Spleen (tissue), 11 donors: ENCODE measurements at regions not wholly inside any gene's neighbourhood (a gene's known extent, or its start where the extent isn't known, plus 50 kb on each side); places are given as distances from the start of the nearest gene placed in this dataset.
"Not testable (repeated sequence)": the region's sequence is repeated elsewhere in the genome, so short reads cannot be mapped to it uniquely, and the experiment has no call there.

Source experiments
- DNase-seq: peaks from one replicate; pipeline ENCODE4 v3.0.0-alpha.2; 2020
- H3K27ac ChIP-seq, 8 donors: fragments of 200-600 bp; sonication (generic) in 7 of 8; 1 replicate in 4 of 8; 2 replicates in 4 of 8; pipeline versions ENCODE4 v1.5.0 to v1.8.0; 2016 to 2021; ENCODE audit warnings: inconsistent platforms in 4 of 8, mild to moderate bottlenecking in 4 of 8, moderate library complexity in 1 of 8
- H3K27me3 ChIP-seq, 7 donors: fragments of 200-600 bp; sonication (generic) in 6 of 7; replicated peaks in 1 of 7; 1 replicate in 4 of 7; 2 replicates in 3 of 7; pipeline versions ENCODE4 v1.5.0 to v1.8.0; 2016 to 2021; ENCODE audit warnings: inconsistent platforms in 3 of 7, mild to moderate bottlenecking in 1 of 7
- H3K36me3 ChIP-seq, 6 donors: fragments of 200-600 bp; sonication (generic) in 5 of 6; 1 replicate in 4 of 6; 2 replicates in 2 of 6; pipeline versions ENCODE4 v1.5.0 to v1.8.0; 2016 to 2021; ENCODE audit warnings: inconsistent platforms in 2 of 6
- H3K4me1 ChIP-seq, 6 donors: fragments of 200-600 bp; sonication (generic) in 5 of 6; 1 replicate in 3 of 6; 2 replicates in 3 of 6; pipeline versions ENCODE4 v1.5.0 to v1.8.0; 2016 to 2021; ENCODE audit warnings: inconsistent platforms in 3 of 6
- H3K4me3 ChIP-seq, 8 donors: fragments of 200-600 bp; sonication (generic) in 7 of 8; 1 replicate in 4 of 8; 2 replicates in 4 of 8; pipeline versions ENCODE4 v1.5.0 to v1.8.0; 2016 to 2021; ENCODE audit warnings: inconsistent platforms in 4 of 8, mild to moderate bottlenecking in 4 of 8, moderate library complexity in 2 of 8
- H3K9me3 ChIP-seq, 8 donors: fragments of 200-600 bp; sonication (generic) in 7 of 8; 1 replicate in 4 of 8; 2 replicates in 4 of 8; pipeline versions ENCODE4 v1.5.0 to v1.8.0; 2016 to 2021; ENCODE audit warnings: inconsistent platforms in 4 of 8
- WGBS, 5 donors: extraction: QIAGEN DNeasy Blood & Tissue Kit in 3 of 5; methylation state at CpG; one replicate each; pipeline versions ENCODE4 v1.1.5 to v1.1.7; 2013 to 2018; 5-methylcytosine and 5-hydroxymethylcytosine counted together
- intact Hi-C: fragments of 100-400 bp; cut with DNase I; formaldehyde crosslinking; loops from one replicate; pipeline ENCODE4 v1.15.0; 2023; ENCODE audit warnings: low total_unique reads
- donor health status: healthy with polysubstance abuse.
- donor health status: DM: no; HTN: no; CAD: no; lungs with moderate emphysema.
- donor health status: DM: no; HTN: no; CAD: no.
- donor health status: Bipolar disorder and iron deficiency.
- donor health status: healthy.
- donor health status: DM: no; HTN: no; CAD: no.
- donor health status: DM: yes; HTN: yes; CAD: no.

- H3K4me3 ChIP-seq, H3K27me3 ChIP-seq, H3K9me3 ChIP-seq, intact Hi-C loops, H3K27ac ChIP-seq, H3K36me3 ChIP-seq, H3K4me1 ChIP-seq, DNase-seq: not testable (repeated sequence)
- WGBS, 5 donors: 87 to 95% (median 94%) methylated on average over 3 of the region's 7 CpGs
Observed at GRCh38 chr1:83406693-83407371, 592.1 kb downstream of the TTLL7 start.

GRCh38 chr1:83405789-83406188 lies 593.1 kb downstream of the TTLL7 start:
- H3K4me3 ChIP-seq, H3K4me1 ChIP-seq, H3K27me3 ChIP-seq, H3K27ac ChIP-seq, DNase-seq, H3K9me3 ChIP-seq, intact Hi-C loops, H3K36me3 ChIP-seq: not testable (repeated sequence)
- WGBS, 5 donors: 53 to 93% (median 78%) methylated on average over 1 of the region's 1 CpG

- H3K9me3 ChIP-seq, H3K4me1 ChIP-seq, intact Hi-C loops, H3K27ac ChIP-seq, H3K4me3 ChIP-seq, DNase-seq, H3K36me3 ChIP-seq, H3K27me3 ChIP-seq: not testable (repeated sequence)
- 71 to 86% (median 82%) methylated on average over 7 of the region's 7 CpGs for WGBS, 5 donors
Observed at GRCh38 chr1:83403500-83403899, 595.4 kb downstream of the TTLL7 start.

GRCh38 chr1:83401146-83401545 lies 597.8 kb downstream of the TTLL7 start:
- H3K9me3 ChIP-seq, H3K4me3 ChIP-seq, H3K36me3 ChIP-seq, H3K27ac ChIP-seq, DNase-seq, intact Hi-C loops, H3K4me1 ChIP-seq, H3K27me3 ChIP-seq: not testable (repeated sequence)
- 64 to 93% (median 90%) methylated on average over 1 of the region's 1 CpG for WGBS, 5 donors

- H3K4me3 ChIP-seq, H3K36me3 ChIP-seq, intact Hi-C loops, H3K27ac ChIP-seq, H3K27me3 ChIP-seq, H3K4me1 ChIP-seq, DNase-seq, H3K9me3 ChIP-seq: not testable (repeated sequence)
Observed at GRCh38 chr1:83400173-83400572, 598.8 kb downstream of the TTLL7 start.

- intact Hi-C loops, DNase-seq: not testable (repeated sequence)
Observed at GRCh38 chr1:83398125-83398524, 600.8 kb downstream of the TTLL7 start.

GRCh38 chr1:83395130-83395529 lies 603.8 kb downstream of the TTLL7 start:
- DNase-seq, H3K36me3 ChIP-seq, H3K4me3 ChIP-seq, intact Hi-C loops, H3K27ac ChIP-seq, H3K27me3 ChIP-seq, H3K4me1 ChIP-seq, H3K9me3 ChIP-seq: not testable (repeated sequence)
- 74 to 92% (median 84%) methylated on average over 5 of the region's 5 CpGs for WGBS, 5 donors

More at GRCh38 chr1:83398125-83398524, 600.8 kb downstream of the TTLL7 start:
- not testable (repeated sequence) for H3K27me3 ChIP-seq, H3K9me3 ChIP-seq, H3K4me1 ChIP-seq, H3K36me3 ChIP-seq, H3K4me3 ChIP-seq, H3K27ac ChIP-seq

- intact Hi-C loops, H3K4me3 ChIP-seq, H3K4me1 ChIP-seq, H3K36me3 ChIP-seq, H3K27me3 ChIP-seq, H3K27ac ChIP-seq, DNase-seq: not testable (repeated sequence)
- WGBS, 5 donors: 33 to 95% (median 76%) methylated on average over 1 of the region's 1 CpG
- H3K9me3 ChIP-seq: peaks cover 0 to 33% (median 13%) of the 10 kb centered on the region in 8 donors
Observed at GRCh38 chr1:83386946-83387345, 612.0 kb downstream of the TTLL7 start.

- 50 to 100% (median 85%) methylated on average over 1 of the region's 2 CpGs; no CpG with 5 or more reads in 1 of the 5 donors for WGBS, 5 donors
- DNase-seq, H3K27ac ChIP-seq, H3K4me3 ChIP-seq, H3K36me3 ChIP-seq, H3K4me1 ChIP-seq, intact Hi-C loops, H3K27me3 ChIP-seq: not testable (repeated sequence)
- peaks cover 0 to 36% (median 16%) of the 10 kb centered on the region in 8 donors for H3K9me3 ChIP-seq
Observed at GRCh38 chr1:83383107-83383506, 615.8 kb downstream of the TTLL7 start.

GRCh38 chr1:83373018-83373417 lies 625.9 kb downstream of the TTLL7 start:
- intact Hi-C loops, H3K9me3 ChIP-seq, H3K27me3 ChIP-seq, DNase-seq, H3K4me1 ChIP-seq, H3K27ac ChIP-seq, H3K4me3 ChIP-seq, H3K36me3 ChIP-seq: not testable (repeated sequence)
- 84 to 100% (median 96%) methylated on average over 1 of the region's 1 CpG for WGBS, 5 donors

GRCh38 chr1:83369853-83370252 lies 629.1 kb downstream of the TTLL7 start:
- WGBS, 5 donors: 52 to 75% (median 64%) methylated on average over 3 of the region's 3 CpGs
- H3K27me3 ChIP-seq, H3K4me1 ChIP-seq, H3K4me3 ChIP-seq, H3K36me3 ChIP-seq, intact Hi-C loops, H3K27ac ChIP-seq, H3K9me3 ChIP-seq, DNase-seq: not testable (repeated sequence)

GRCh38 chr1:83365320-83365719 lies 633.6 kb downstream of the TTLL7 start:
- H3K27me3 ChIP-seq, H3K27ac ChIP-seq, H3K9me3 ChIP-seq, H3K4me3 ChIP-seq, intact Hi-C loops, H3K4me1 ChIP-seq, H3K36me3 ChIP-seq, DNase-seq: not testable (repeated sequence)
- 84 to 93% (median 85%) methylated on average over 2 of the region's 2 CpGs for WGBS, 5 donors
